A673 (cell line): ENCODE measurements at regions not wholly inside any gene's neighbourhood (a gene's known extent, or its start where the extent isn't known, plus 50 kb on each side); places are given as distances from the start of the nearest gene placed in this dataset.
A peak's percentile ranks its signal among the peaks of the same experiment; 100 is the strongest.

Experiments
- BruUV-seq: library from RNA; stranded (reverse); fragments of 400-500 nt; replicated peaks from 2 replicates; lab custom pipeline; 2021; lab: Mats Ljungman, UMichigan
- CTCF ChIA-PET: fragments of 300-600 bp; sonication (Branson Sonifier 250); formaldehyde crosslinking; loops from one replicate; lab custom pipeline; 2022; ENCODE audit warnings: antibody characterized with exemption; lab: Charles Lee
- POLR2A ChIA-PET: fragments of 300-600 bp; sonication (Branson Sonifier 250); formaldehyde crosslinking; loops from one replicate; lab custom pipeline; 2022; ENCODE audit warnings: antibody characterized with exemption; ENCODE audit not compliant: low non-redundant PET; lab: Charles Lee
- DNase-seq: peaks from one replicate; pipeline ENCODE4 v3.0.0-alpha.2; 2015; ENCODE audit warnings: low spot score
- H3K27ac ChIP-seq: fragments of 200-600 bp; sonication (generic); 2 replicates; pipeline ENCODE4 v1.5.1; 2016; ENCODE audit warnings: mixed run types, low read depth, mild to moderate bottlenecking, mixed read lengths, antibody characterized with exemption, low read length; ENCODE audit not compliant: poor library complexity, severe bottlenecking
- H3K27me3 ChIP-seq: fragments of 200-600 bp; sonication (generic); replicated peaks from 2 replicates; pipeline ENCODE4 v1.6.1; 2017; ENCODE audit warnings: mixed run types, low read depth, mild to moderate bottlenecking, mixed read lengths, antibody characterized with exemption, low read length; ENCODE audit not compliant: insufficient read depth, poor library complexity
- H3K36me3 ChIP-seq: fragments of 200-600 bp; sonication (generic); 2 replicates; pipeline ENCODE4 v1.6.1; 2016; ENCODE audit warnings: mixed run types, mild to moderate bottlenecking, mixed read lengths, antibody characterized with exemption, low read length; ENCODE audit not compliant: insufficient read depth, poor library complexity, severe bottlenecking
- H3K4me1 ChIP-seq: fragments of 200-600 bp; sonication (generic); 2 replicates; pipeline ENCODE4 v1.6.1; 2017; ENCODE audit warnings: mixed run types, mild to moderate bottlenecking, mixed read lengths, antibody characterized with exemption, low read length; ENCODE audit not compliant: insufficient read depth, poor library complexity, severe bottlenecking
- H3K4me3 ChIP-seq: fragments of 200-600 bp; sonication (generic); 2 replicates; pipeline ENCODE4 v1.5.1; 2016; ENCODE audit warnings: low read depth, mixed run types, mild to moderate bottlenecking, mixed read lengths, low read length; ENCODE audit not compliant: poor library complexity, severe bottlenecking
- H3K9me3 ChIP-seq: fragments of 200-600 bp; sonication (generic); 2 replicates; pipeline ENCODE4 v1.6.1; 2016; ENCODE audit warnings: mixed run types, low read depth, mild to moderate bottlenecking, mixed read lengths, antibody characterized with exemption, low read length; ENCODE audit not compliant: poor library complexity, severe bottlenecking
- CTCF ChIP-seq: fragments of 300-800, 200-600 bp; sonication (generic); conservative IDR thresholded peaks from 2 replicates; pipeline ENCODE4 v1.5.1; 2017; ENCODE audit warnings: low read depth, mild to moderate bottlenecking, antibody characterized with exemption, low read length, moderate library complexity, mixed read lengths
- EZH2 ChIP-seq: fragments of 200-600 bp; sonication (generic); IDR thresholded peaks from 2 replicates; pipeline ENCODE4 v1.6.1; 2017; ENCODE audit warnings: borderline replicate concordance, low read depth, mild to moderate bottlenecking, mixed read lengths, antibody characterized with exemption, low read length; ENCODE audit not compliant: poor library complexity, severe bottlenecking
- intact Hi-C: fragments of 100-400 bp; cut with micrococcal nuclease; formaldehyde crosslinking; loops from one replicate; pipeline ENCODE4 v1.10.0; 2022; ENCODE audit not compliant: unreplicated experiment

- no peaks in the 10 kb centered on the region for H3K27me3 ChIP-seq
- DNase-seq = no peak
- H3K36me3 ChIP-seq = no peaks in the 10 kb centered on the region
- ChIA-PET POLR2A (no interaction called here), CTCF (no interaction called here)
- H3K4me3 ChIP-seq = no peak overlapping the region
- peaks cover 9% of the 10 kb centered on the region for H3K9me3 ChIP-seq
- intact Hi-C loops = no loop called here
- no peak overlapping the region for H3K27ac ChIP-seq
- TF ChIP-seq CTCF (no peak), EZH2 (no peak)
- peaks cover 9% of the 10 kb centered on the region for H3K4me1 ChIP-seq
- BruUV-seq = no TSS peak
Observed at GRCh38 chr9:86670076-86670475, 277.2 kb downstream of the GAS1 start.

- no peaks in the 10 kb centered on the region for H3K27me3 ChIP-seq
- ChIA-PET CTCF (no interaction called here), POLR2A (no interaction called here)
- H3K4me3 ChIP-seq = no peak overlapping the region
- H3K4me1 ChIP-seq = peaks cover 9% of the 10 kb centered on the region
- TF ChIP-seq EZH2 (no peak), CTCF (no peak)
- BruUV-seq = no TSS peak
- no peak for DNase-seq
- no peak overlapping the region for H3K27ac ChIP-seq
- no peaks in the 10 kb centered on the region for H3K36me3 ChIP-seq
- intact Hi-C loops = no loop called here
- H3K9me3 ChIP-seq = peaks cover 9% of the 10 kb centered on the region
Observed at GRCh38 chr9:86669422-86669821, 277.9 kb downstream of the GAS1 start.

GRCh38 chr9:86668488-86668887 is 278.8 kb downstream of the GAS1 start:
- no peak for DNase-seq
- Histone ChIP-seq H3K27ac (no peak overlapping the region), H3K36me3 (no peaks in the 10 kb centered on the region), H3K4me1 (peaks cover 7% of the 10 kb centered on the region), H3K27me3 (no peaks in the 10 kb centered on the region), H3K9me3 (peaks cover 9% of the 10 kb centered on the region), H3K4me3 (no peak overlapping the region)
- no peak for TF ChIP-seq EZH2
- intact Hi-C loops = no loop called here
- ChIA-PET CTCF (no interaction called here), POLR2A (interaction anchor here (0.6 kb wide), 1 partner anchor 660 kb away, joined by 3 read pairs; no protein-coding TSS in a partner anchor)
- BruUV-seq = no TSS peak

- no peaks in the 10 kb centered on the region for H3K27me3 ChIP-seq
Observed at GRCh38 chr9:86667307-86667706, 280.0 kb downstream of the GAS1 start.

More at GRCh38 chr9:86667307-86667706, 280.0 kb downstream of the GAS1 start:
- TF ChIP-seq EZH2 (no peak), CTCF (no peak)
- ChIA-PET CTCF (interaction anchor here (0.6 kb wide), 1 partner anchor 1173 kb away, joined by 3 read pairs; no protein-coding TSS in a partner anchor), POLR2A (no interaction called here)
- intact Hi-C loops = no loop called here
- Histone ChIP-seq H3K4me1 (no peaks in the 10 kb centered on the region), H3K36me3 (no peaks in the 10 kb centered on the region), H3K27ac (no peak overlapping the region), H3K4me3 (no peak overlapping the region), H3K9me3 (peaks cover 9% of the 10 kb centered on the region)
- peak; percentile 50 for DNase-seq
- no TSS peak for BruUV-seq
